Right kidney (tissue), 1 donor: ENCODE measurements at regions not wholly inside any gene's neighbourhood (a gene's known extent, or its start where the extent isn't known, plus 50 kb on each side); places are given as distances from the start of the nearest gene placed in this dataset.
"Not testable (repeated sequence)": the region's sequence is repeated elsewhere in the genome, so short reads cannot be mapped to it uniquely, and the experiment has no call there.

Experiments used
- DNase-seq: peaks from one replicate; pipeline ENCODE4 v3.0.0-alpha.2; 2016

DNA sequence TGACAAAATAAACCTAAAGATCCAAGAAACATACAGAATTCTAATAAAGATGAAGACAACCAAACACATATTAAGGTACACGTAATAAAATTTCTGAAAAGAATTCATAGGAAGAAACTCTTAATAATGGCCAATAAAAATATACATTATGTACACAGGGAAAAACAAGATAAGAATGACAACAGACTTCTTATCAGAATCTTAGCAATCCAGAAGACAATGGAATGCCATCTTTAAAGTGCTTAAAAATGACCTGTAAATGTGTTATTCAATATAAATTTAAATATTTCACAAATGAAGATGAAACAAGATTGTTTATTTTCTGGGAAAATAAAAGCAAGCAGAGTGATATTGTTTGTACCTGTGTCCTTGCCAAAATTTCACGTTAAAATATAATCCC lies 530.4 kb upstream of the PTBP2 start:
- no peak for DNase-seq

DNA sequence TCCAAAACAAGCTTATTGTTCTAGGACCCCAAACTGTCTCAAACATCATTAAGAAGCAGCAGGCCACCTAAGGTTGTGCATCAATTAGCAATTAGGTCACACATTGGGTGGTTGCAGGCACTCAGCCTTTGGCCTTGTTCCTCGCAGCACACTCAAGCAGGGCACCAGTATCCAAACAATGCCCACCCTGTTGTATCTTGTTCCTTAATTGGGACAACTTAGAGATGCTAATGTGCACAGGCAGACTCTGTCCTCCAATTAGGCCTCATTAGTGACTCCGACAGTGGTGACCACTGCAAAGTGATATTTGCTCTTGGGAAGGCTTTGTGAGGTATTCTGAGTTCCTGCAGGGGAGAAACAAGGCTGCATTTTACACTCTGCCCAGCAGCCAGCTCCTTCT lies 515.1 kb upstream of the PTBP2 start:
- DNase-seq: no peak

DNA sequence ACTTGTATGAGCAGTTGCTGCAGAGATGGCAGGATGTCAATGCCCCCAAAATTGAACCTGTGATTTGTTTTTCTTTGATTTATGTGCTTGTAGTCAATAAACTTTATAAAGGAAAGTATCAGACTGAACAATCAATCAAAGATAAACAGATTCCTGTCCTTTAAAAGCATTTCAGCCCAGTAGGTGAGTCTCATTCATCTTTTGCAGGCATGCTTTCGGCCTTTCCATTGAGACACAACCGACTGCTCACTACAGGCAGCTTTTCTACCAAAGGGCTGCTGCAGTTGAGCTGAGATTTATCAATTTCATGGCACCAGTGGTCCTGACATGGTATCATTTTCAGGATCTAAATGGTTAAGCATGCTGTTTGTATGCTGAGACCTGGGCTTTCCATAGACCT lies 513.6 kb upstream of the PTBP2 start:
- no peak for DNase-seq

DNA sequence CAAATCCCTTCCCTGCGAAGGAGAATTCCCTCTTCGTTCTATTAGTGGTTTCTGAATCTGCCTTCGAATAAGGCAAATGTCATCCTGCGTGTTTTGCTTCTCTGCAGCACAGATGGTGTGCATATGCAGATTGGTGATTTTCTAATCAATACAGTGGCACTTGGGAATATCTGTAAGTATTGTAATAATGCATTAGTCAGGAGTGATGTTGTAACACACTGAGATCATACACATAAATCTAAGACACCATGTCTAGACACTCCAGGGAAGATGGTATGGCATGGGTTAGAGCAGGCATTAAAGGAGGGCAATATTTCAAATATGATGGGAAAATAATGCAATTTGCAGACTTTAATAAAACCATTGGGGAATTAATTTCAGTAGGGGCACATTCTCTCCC lies 513.2 kb upstream of the PTBP2 start:
- no peak for DNase-seq

DNA sequence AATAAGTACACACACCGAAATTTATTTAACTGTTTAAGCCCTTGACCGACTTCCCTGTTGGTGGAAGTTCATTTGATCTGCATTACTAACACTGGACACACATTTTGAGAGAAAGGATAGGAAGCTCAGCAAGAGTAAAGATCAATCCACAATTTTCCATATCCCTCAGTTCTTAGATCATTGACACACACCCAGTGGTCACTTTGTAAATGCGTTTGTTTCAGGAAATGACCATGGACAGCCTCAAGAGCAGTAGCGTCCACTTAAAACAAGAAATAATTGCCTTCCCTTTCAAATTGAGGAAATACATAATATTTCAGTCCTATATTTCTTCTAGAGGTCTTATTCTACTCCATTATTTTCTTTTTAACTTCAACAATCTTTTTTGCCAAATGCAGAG lies 511.5 kb upstream of the PTBP2 start:
- DNase-seq: no peak

DNA sequence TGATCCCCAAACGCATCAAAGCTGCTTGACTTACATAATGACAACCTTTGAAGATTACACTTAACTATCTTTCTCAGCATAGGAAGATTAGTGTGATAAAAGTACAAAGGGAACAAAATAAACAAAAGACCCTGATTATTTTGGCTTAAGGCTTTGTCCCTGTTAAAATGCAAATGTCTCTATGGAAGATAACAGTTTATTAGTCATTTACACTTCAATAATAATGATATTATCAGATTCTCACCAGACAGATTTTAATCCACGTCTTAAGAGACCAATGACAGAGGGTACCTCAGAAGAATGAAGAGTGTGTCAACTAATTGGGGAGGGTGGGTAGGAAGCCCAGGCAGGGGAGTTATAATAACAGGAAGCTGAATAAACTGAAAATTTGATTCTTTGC lies 510.4 kb upstream of the PTBP2 start:
- DNase-seq: no peak

DNA sequence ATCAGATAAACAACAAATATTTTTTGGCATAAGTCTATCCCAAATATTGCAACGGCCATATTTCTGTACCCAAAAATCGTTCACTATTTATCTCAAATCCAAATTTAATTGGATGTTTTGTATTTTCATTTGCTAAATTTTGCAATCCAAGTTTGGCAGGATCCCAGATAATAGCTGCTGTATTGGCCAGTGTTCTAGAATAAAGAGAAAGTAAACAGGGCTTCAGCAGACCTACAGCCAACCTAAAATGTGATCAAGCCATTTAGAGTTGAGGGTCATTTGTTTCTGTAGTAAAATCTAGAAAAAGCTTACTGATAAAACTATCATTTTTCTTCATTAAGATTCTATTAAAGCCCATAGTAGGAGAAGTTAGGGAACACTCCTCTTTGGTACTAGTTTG lies 506.6 kb upstream of the PTBP2 start:
- DNase-seq: no peak

DNA sequence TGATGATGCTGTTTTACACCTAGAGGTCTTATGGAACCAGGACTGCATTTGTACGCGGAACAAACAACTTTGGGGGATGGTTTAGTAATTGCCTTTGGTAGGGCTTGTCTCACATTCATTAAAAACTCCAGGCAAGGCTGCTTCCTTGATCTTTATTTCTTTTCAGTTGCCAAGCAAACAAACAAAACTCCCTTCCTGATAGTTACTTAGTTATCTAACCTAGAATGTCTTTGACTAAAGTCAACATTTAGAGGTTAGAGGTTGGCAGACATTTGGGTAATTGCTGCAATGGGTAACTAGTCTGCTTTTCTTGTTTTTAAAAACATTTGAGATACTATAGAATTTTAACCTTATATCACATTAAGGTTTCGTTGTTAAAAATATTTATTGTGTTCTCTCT lies 500.9 kb upstream of the PTBP2 start:
- DNase-seq: no peak

DNA sequence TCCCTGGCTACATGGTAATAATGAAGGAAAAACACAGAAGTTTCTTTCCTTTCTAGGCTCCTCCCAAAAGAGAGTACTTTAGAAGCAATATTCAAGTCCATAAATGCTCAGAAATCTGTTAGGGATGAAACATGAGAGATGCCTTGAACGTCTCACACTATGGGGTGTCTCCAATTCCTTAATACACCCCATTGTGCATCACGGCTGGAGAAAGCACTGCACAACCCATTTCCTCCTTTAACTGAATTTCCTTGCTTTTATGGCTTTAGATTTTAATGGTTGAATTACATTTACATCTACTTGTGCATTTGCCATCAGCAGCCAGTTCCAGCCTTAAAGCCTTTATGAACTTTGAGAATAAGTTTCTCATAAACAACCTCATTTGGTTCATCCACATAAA lies 498.9 kb upstream of the PTBP2 start:
- no peak for DNase-seq

DNA sequence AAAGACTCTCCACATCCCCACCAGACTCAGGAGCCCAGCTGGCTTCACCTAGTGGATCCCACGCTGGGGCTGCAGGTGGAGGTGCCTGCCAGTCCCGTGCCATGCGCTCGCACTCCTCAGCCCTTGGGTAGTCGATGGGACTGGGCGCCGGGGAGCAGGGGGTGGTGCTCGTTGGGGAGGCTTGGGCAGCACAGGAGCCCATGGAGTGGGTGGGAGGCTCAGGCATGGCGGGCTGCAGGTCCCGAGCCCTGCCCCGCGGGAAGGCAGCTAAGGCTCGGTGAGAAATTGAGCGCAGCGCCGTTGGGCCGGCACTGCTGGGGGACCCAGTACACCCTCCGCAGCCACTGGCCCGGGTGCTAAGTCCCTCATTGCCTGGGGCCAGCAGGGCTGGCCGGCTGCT lies 497.4 kb upstream of the PTBP2 start:
- DNase-seq: not testable (repeated sequence)

DNA sequence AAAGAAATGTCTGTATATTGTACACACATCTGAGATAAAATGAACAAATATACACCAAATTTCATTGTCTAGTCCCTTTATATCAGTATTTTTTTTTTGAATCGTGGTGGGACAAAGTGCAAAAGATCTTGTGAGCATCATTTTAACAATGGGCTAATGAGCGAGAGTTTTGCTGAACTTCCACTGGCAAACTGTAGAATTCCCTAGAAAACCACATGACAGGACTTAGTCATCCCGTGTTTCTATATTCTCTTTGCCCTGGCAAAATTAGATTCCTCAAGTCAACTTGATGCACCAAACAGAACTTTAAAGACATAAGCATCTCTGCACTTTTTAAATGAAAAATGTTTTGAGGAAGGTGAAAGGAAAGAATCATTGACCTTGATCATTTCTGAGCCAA lies 488.2 kb upstream of the PTBP2 start:
- no peak for DNase-seq

DNA sequence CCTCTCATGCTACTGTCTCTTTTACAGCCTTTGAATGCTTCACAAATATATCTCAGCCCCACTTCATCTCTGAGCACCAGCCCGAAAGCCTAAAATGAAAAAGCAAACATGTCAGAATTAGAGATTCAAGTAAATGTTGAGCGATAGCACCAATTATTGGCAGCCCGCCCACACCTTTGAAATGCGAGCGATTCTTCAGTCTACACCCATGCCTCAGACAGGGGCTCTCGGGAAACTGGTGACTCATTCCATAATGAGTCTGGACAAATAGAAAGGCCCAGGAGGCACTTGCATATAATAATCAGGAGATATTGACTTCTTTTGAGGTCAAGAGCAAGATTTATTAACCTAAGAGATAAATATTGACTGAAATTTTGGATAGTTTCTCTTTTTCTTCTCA lies 487.3 kb upstream of the PTBP2 start:
- DNase-seq: no peak

DNA sequence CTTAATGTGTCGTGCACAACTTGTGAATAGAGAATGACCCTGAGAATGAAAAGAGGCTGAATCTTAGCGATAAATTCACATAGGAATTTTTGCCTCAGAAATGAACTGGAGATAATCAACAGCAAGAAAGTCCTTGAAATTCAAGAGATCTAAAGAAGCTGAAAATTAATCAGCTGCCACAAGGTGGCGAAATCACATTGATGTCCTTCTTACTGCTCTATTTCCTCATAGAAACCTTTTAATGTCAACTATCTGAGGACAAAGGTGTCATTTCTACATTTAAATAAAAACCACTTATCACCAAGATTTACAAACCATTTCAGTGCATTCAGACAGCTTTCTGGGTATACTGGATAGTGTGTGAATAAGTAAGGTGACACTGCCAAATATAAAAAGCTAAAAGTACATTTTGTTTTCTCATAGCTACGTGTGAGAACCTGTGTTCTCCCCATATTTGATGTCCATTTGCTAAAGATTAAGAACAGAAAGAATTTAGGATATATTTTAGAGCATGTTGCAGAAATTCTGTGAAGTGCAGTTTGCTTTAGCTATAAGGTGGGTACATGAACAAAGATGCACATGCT lies 485.3 kb upstream of the PTBP2 start:
- peak; percentile 15 for DNase-seq

DNA sequence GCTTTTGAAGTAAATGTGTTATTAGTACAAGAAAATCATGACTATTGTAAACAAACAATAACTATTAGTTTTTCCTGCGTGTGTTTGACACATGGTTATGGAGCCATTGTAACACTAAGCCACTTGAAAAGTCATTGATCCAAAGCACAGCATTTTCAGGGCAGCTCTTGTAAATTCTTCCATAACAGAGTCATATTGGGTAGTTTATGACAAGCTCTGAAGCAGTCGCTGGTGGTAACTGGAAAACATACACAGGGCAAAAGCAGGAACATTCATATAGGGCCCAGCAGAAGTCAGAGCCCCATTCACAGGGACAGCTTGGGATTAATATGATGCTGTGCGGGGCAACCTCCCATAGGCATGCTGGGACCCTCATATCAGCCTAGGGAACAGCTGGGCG lies 483.2 kb upstream of the PTBP2 start:
- no peak for DNase-seq

DNA sequence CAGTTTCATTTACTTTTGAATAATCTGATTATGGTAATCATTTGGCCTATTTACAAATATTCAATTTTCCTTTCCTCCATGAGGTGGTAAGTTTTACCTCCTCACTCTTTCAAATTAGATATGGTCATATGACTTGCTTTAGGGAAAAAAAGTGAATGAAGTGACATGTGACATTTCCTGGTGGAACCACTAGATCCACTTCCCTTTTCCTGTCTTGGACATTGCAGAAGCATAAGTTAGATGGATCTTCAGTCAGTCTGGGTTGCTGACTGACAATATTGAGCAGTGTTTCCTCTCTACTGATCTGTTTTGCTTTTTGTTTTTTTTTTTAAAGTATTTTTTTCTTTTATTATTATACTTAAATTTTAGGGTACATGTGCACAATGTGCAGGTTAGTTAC lies 481.1 kb upstream of the PTBP2 start:
- no peak for DNase-seq

DNA sequence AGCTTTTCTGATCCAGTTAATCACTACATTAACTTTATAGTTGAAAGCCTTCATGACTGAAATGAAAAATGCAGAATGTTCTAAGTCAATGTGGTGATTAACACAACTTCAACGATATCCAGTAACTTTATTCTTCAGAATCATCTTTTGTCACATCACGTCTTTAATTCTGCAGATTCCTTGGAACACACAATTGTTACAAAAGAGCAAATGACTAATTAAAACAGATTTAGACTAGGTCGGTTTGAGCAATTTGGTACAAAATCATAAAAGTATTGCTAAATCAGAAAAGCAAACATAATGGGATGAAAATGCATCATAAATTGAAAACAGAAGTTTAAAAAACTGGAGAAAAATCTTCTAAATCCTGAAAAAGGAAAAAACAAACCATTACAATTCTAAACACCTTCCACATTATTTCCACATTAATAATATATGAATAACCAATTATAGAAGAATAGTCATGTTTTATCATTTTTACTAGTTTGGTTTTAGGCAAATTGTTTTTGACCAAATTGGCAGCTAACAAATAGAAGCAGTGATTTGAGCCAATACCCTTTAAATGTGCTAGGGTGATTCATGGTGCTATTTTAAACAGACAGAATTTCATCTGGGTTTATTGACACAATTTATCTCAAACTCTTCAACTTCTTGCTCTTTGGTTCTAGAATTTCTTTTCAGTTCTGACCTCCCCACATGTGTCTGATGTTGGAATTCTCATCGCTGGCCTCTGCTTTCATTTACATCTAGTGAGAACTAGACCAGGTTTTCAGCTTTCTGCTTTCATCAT lies 468.1 kb upstream of the PTBP2 start:
- no peak for DNase-seq

DNA sequence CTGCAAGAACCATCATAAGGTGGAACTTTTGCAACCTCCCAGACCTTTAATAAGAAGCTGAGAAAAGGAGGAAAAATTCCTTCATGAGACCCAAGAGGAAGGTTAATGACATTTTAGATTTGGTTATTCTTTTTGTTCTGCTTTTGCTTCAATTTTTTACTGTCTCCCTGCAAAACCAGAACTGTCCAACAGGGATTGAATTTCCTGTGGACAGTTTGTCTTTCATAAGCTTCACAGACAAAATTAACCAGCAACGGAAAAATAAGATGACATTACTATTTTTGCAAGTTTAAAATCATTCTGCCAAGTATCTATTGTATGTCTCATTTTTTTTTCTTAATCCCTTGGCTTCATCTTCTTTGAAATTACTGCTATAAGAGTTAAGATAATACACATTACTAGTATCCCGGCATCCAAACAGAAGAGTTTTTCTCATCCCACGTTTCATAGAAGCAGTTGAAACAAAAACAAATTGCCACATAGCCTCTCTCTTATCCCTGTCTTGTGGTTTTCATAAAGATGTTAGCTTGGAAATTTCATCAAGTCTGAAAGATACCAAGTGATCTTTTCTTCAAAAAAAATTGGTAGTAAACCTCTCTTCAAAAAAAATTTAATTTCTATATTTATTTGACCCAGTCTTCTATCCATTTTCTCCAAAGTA lies 465.3 kb upstream of the PTBP2 start:
- DNase-seq: no peak

DNA sequence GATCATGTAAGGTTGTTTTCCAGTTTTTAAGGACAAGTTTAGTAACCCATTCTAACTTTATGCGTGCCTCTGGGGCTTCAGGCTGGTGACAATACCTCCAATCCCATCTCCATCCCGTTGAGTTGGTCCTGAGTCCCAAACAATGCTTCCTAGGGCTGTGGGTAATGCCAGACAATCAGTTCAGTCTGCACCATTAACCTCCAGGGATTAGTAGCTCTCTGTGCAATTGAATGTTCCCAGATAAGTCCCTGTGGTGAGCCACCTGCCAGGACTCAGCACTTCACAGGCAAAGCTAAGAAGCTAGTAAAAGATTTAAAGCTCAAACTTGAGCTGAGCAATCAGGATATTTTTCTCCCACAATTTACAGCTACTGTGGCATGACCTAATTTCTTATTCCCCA lies 462.2 kb upstream of the PTBP2 start:
- DNase-seq: no peak

DNA sequence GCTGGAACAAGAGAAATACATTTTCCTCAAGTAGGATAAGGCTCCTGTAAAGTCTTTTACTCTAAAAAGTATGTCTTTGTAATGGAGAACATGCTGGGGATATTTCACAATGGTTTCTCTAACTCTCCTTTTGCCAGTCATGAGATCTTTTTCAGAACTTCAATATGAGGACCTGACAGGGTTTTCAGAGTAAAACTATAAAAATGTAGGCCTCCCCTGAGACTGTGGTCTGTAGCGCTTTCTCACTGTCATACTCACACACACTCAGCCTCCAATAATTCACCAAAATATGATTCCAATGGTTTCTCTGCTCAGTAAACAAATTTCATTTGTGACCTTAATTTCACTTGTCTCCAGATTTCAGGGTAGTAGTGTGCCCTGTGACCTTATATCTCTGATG lies 440.1 kb upstream of the PTBP2 start:
- DNase-seq: no peak

DNA sequence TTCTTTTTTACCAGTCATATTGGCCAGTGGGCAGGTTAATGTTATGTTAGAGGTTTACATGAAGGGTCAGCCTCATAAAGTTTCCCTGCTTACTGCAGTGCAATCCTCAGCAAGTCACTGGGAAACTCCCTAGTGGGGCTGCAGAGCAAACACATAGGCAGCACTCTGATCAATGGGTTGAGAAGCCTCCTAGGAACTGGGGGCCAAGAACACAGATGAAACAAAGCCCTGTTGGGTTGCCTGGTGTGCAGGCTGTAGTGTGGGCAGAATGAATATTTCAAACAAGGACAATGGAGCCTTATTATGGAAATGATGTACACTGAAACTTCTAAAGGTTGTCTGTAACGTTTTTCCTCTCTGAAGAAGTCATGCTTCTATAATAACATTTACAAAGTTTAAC lies 431.6 kb upstream of the PTBP2 start:
- no peak for DNase-seq

DNA sequence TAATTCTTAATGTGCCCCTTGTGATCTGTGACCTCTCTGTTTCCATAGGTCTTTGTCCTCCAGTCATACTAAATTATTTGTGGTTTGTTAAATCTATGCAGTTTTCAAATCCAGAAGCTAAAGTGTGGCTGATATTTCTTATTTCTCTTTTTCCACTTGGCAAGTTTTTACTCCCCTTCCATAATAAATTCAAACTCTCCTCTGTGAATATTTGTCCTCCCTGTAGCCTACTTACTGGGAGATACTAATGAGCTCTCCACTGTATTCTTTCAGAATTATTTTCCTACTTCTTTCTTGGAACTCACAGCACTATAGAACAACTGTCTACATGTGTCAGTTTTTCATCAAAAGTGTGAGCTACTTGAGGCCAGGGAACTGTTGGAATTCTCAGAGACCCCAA lies 430.8 kb upstream of the PTBP2 start:
- no peak for DNase-seq

DNA sequence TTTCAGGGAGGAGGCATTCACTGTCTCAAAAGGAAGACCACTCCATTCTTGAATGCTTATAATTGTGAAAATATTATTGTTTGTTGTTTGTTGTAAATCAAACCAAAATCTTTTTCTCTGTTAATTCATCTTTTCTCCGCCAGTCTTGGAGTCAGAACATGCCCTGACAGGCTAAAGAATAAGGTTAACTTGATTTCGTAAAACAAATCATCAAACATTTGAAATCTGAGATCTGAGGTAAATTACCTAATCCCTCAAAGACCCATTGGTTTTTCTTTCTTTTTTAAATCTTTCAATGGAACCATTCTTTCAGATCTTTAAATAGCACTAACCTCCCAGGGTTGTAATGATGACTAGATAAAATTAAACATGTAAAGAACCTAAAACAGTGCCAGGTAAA lies 430.1 kb upstream of the PTBP2 start:
- no peak for DNase-seq

DNA sequence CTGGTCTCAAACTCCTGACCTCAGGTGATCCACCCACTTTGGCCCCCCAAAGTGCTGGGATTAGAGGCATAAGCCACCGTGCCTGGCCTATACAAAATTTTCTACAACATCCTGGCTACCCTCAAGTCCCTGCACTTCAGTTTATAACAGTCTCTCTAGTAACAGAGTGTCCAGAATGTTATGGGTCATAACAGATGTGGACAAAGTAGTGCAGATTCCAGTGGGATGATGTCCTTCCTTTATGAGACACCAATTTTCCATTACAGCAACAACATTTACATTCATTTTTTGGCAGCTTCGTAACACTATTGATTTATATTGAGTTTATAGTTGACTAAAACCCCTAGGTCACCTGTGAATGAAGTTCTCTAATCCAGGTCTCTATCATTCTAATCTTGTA lies 429.4 kb upstream of the PTBP2 start:
- no peak for DNase-seq

DNA sequence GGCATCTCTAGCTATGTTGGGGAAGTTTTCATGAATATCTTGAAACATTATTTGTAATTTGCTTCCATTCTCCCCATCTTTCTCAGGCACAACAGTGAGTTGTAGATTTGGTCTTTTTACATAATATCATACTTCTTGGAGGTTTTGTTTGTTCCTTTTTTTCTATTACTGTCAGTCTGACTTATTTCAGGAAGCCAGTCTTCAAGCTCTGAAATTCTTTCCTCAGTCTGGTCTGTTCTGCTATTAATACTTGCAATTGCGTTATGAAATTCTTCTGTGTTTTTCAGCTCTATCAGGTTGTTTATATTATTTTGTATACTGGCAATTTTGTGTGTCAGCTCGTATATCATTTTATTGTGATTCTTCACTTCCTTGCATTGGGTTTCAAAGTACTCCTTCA lies 424.6 kb upstream of the PTBP2 start:
- DNase-seq: no peak
